Peyer's patch (tissue), 4 donors: ENCODE measurements at regions not wholly inside any gene's neighbourhood (a gene's known extent, or its start where the extent isn't known, plus 50 kb on each side); places are given as distances from the start of the nearest gene placed in this dataset.

ENCODE experiments used
- CTCF ChIP-seq, 6 experiments: fragments of 450-650 bp in 4 of 6; fragments of 200-600 bp in 2 of 6; sonication (generic) in 1 of 6; IDR thresholded peaks; one replicate each; pipeline ENCODE4 v1.5.1; 2017 to 2019; ENCODE audit warnings: antibody characterized with exemption in 6 of 6, mild to moderate bottlenecking in 3 of 6, moderate library complexity in 1 of 6
- POLR2A ChIP-seq, 2 donors: fragments of 450-650 bp; IDR thresholded peaks; one replicate each; pipeline ENCODE4 v1.5.1; 2017; ENCODE audit warnings: antibody characterized with exemption in 2 of 2, mild to moderate bottlenecking in 2 of 2, moderate library complexity in 2 of 2

DNA sequence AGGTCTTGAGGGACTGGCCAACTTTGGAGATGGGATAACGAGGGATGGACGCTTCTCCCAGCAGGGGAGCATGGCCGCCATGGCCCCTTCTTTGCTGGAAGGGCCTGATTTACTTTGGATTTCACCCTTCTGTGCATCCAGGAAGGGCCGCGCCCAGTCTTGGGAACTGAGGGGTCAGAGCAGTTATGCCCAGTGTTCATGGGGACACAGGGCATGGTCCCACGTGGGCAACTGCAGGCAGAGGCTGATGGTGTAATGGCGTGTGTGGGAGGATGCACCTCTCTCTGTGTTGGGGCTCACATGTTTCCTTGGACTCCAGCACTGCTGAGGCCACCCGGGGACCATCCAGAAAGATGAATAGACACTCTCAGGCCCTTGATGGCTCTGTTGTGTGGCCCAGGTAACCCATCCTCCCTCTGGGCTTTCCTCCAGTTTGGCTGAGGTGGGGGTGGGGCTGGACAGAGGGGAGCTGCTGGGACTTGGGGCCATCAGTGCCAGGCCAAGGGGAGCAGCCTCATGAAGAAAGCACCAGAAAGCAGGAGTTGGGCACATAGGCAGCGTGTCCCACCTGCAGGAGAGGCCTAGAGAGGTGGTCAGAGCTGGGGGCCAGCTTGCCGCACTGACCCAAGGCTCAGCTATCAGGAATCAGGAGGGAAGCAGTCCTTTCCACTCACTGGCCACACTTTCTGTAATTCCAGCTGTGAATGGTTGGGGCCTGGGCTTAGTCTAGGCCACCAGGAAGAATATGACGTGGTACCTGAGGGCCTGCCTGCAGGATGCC lies 1033.9 kb downstream of the TBC1D22A start:
- TF ChIP-seq CTCF (IDR thresholded peaks at IDR 0.05) (no peak), POLR2A (IDR thresholded peaks at IDR 0.05) (no peak)
